Fibroblast of skin of scalp (primary cell): ENCODE measurements at regions not wholly inside any gene's neighbourhood (a gene's known extent, or its start where the extent isn't known, plus 50 kb on each side); places are given as distances from the start of the nearest gene placed in this dataset.
"Not testable (repeated sequence)": the region's sequence is repeated elsewhere in the genome, so short reads cannot be mapped to it uniquely, and the experiment has no call there.

Experiments used
- DNase-seq: peaks from one replicate; pipeline ENCODE4 v3.0.0-alpha.2; 2013

DNA sequence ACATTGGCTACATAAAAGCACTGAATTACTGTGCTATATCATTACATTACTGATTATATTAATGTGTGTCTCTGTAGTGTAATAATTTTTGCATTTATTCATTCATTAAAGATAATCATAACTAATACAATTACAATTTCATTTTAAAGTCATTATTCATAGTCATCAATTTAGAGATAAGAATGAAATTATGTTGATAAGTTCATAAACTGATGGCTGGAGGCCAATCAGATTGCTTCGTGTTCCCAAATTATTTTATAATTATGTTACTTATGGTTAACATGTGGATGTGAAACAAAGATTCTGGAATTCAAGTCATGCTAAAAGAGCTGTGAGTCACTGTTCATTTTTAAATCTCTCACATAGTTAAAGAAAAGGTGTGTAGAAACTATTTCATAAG is 223.4 kb upstream of the HAND2 start:
- no peak for DNase-seq

DNA sequence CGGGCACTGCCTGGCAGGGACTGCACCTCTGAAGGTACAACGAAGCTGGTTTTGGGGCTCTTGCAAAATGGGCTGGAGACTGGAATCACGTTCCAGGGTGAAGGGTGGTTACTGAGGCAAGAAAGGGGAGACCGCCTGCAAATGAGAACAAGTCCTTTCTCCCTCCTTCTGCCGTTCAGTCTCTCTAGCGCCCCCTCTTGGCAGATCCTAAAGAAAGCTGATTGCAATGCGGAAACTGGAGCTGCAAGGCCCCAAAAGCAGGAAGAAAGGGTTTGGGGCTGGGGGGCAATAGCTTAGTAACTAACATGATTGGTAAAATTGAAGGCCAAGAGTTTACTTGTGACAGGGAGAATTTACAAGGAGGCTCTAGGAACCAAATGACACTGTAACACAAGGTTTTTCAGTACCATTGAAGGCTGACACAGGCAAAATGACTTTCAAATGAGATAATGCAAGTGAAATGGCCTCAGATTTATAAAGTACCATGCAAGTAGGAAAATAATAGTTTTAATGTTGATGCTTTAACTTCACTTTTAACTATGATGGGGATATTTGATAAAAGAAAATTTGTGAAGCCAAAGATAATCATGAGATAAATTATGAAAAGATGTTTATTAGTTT is 222.7 kb upstream of the HAND2 start:
- DNase-seq, result peak; percentile 13

DNA sequence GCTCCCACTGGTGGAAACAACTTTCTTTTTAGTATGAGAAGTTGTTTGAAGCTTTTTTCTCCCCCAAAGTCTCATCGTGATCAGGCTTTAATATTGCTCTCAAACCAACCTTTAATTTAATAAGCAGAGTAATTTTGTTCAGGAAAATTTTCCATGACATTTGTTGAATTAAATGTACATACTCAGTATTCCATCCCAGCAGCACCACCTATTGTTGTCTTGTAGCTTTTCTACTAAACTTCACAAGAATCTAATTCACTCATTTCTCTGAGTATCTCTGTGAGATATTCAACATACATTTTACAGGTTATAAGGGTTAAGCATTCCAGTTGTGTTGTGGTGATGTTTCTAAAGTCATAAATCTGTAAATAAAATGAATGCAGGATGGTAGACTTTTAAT is 218.3 kb upstream of the HAND2 start:
- no peak for DNase-seq

DNA sequence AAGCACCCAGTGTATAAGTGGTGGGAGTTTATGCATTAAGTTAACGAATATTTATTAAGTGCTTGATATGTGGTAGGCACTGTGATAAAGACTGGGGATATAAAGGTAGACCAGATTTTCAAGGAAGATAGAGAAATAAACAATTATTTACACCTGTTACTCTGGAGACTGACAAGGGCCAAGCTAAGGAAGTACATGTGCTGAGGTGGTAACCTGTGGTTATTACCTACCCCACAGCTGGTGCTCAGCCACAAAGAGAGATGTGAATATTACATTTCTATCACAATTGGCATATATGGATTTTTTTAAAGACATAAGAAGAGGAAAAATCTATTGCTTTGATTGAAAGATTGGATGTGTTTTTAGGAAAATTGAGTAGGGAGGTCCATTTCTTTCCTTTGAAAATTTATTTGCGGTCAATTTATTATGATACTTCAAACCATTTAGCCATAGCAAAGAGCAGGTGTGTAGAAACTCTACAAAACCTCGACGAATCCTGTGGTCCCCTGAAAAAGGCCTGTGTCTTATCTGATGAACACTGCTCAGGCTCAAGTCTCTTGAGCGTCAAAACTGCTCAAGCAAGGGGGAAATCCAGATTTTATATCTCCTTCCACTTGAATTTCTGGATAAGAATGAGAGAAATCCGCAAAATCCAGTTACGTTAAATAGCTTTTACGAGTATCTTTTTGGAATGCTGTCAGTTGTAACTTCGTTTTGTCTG is 217.7 kb upstream of the HAND2 start:
- no peak for DNase-seq

DNA sequence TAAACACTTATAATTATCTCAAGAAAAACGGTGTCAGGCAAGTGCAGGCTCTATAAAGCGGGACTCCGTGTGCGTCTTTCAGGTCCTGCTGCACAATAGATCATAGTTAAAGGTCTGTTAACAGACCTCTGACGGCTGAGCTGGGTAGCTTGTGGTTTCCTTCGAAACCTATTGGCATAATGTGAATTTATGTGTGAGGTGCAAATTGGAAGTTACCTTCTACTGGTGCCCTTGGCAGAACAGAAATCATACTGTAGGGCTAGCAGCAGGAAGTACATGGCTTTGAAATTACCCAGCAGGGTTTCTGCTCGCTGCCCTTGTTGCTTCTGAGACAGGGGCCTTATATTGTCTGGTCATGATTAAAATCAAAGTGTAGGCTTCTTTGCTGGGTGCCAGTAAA is 216.4 kb upstream of the HAND2 start:
- no peak for DNase-seq

DNA sequence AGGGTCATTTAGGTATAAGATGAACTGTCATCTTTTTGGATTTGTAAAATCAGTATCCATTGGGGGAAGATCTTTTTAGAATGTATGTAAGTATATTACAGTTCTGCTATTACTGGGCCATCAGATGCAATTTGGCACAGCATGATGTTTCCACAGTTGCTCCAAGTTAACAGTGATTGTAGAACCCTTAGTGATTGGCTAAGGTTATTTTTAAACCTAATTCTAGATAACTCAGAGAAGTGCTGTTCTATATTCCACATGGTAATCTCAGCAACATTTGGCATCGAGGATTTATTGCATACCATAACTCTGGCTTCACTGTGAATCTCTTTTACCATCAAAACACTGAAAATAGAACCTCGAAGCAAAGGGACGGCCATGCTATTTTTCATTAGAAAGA is 215.7 kb upstream of the HAND2 start:
- DNase-seq, result no peak

DNA sequence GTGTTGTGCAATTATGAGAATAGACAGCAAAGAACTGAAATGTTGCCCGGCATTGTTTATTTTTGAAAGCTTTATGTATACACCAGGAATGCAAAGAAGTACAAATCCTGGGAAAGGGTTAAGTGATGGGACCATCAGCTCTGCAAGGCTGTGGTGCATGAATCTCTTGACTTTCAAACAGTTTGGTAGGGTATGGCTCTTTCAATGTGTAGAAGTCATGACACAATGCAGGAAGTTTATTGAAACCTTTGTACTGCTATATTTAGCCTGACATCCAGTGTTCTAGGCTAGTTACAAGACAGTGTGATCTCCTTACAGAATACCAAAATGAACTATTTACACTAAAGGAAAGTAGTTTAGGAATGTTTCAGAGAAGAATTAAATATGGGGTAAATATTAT is 206.8 kb upstream of the HAND2 start:
- DNase-seq, result no peak

DNA sequence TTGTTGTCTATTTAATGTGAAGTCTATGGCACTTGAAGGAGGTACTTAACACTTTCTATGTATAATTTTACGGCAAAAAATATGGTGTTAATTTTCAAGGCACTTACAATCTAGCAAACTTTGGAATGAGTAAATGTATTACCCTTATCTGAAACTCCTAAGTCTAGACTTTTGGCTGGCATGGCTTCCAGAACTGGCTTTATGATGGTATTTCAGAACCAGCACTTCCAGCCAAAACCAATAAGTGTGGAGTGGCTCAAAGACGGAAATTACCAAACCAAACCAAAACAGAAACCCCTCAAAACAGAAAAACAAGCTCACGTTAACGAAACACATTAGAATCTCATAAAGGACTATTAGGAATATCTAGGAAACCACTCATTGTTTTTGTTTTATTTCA is 205.6 kb upstream of the HAND2 start:
- no peak for DNase-seq

DNA sequence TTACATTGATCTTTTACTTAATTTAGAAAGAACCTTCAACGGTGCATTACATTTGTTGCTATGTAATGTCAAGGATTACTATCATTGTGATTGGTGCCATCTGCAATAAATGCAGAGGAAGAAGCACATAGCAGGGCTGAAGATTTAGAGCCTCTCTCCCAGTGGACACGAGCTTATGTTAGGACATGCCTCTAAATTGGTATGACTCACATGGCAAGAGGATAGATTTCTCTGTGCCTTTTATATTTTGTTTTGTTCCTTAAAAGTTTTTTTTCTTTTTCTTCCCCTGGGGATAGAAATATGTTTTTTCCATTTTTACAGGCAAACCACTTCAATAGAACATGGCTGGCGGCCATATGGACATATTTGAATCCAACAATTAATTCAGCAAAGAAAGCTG is 205.0 kb upstream of the HAND2 start:
- peak; percentile 13 for DNase-seq

DNA sequence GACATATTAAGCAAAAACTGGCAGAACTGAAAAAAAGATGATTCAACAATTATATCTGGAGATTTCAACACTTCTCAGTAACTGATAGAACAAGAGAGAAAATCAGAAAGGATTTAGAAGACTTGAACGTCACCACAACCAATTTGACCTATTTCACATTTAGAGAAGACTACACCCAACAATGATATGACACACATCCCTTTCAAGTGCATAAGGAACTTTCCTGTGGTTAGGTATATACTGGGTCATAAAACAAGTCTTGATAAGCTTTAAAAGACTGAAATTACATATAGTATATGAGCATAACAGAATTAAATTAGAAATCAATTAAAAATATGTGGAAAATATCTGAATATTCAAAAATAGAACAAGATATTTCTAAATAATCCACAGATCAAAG is 201.2 kb upstream of the HAND2 start:
- no peak for DNase-seq

DNA sequence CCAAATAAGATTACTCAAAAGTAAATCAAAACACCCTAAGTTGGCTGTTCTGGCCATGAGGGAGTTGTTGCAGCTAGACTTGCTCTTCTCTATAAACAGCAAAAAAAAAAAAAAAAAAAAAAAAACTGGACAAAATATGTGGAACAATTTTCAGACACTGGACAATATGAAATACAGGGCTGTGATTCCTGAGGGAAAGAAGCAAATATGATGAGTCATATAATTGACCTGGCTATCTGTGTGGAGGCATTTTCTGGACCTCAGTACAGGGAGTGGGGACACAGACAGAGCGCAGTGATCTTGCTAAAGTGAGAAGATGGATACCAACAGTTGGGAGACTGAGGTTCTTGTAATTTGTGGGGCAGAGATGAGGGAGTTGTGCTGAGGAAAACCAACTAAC is 192.0 kb upstream of the HAND2 start:
- no peak for DNase-seq

DNA sequence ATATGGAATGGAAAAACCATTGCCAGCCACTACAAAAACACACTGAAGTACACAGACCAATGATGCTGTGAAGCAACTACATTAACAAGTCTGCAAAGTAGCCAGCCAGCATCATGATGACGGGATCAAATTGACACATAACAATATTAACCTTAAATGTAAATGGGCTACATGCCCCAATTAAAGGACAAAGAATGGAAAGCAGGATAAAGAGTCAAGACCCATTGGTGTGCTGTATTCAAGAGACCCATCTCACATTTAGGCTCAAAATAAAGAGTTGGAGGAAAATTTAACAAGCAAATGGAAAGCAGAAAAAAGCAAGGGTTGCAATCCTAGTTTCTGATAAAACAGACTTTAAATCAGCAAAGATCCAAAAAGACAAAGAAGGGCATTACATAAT is 188.5 kb upstream of the HAND2 start:
- DNase-seq, result not testable (repeated sequence)

DNA sequence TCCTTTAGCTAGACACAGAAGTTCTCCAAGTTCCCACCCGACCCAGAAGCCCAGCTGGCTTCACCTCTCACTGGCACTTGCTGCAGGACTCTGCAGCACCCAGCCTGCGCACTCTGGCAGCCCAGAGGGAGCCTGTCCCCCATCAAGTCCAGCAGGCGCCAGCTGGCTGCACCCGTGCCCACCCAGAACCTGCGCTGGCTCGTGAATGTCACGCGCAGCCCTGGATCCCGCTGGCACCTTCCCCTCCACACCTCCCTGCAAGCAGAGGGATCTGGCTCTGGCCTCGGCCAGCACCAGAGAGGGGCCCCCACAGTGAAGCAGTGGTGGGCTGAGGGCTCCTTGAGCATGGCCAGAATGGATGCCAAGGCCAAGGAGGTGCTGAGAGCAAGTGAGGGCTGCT is 187.6 kb upstream of the HAND2 start:
- no peak for DNase-seq

DNA sequence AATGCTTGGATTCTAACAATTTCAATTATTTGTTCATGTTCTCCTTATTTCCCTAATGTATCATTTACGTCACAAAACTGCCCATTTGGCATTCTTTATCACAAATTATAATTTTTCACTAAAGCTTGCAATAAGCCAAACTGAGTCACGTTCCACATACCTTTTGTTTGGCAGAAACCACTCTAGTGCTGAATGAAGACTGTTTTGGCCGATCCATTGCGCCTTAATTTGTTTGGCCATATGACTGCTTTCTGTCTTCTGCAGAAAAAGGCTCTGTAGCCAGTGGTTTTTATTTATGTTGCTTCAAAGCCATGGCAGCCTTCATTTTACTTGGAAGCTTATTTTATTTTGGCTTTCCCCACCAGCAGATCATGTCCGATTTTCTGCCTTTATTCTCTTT is 184.4 kb upstream of the HAND2 start:
- no peak for DNase-seq

DNA sequence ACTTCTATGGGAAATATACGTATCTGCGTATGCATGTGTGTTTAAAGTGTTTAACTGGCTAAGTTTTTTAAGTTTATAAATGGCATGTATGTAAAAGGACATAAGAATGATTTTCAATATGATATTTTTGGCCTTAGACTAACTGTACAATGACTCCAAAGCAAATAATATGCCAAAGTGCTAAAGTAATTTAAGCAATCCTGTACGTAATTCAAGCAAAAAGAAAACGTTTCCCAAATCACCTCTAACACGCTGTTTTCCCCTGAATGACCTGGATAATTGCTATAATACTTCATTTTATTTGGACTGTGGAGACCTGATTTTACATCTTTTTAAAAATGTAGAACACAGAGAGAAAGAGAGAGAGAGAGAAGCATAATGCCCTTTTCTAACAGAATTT is 183.0 kb upstream of the HAND2 start:
- no peak for DNase-seq

DNA sequence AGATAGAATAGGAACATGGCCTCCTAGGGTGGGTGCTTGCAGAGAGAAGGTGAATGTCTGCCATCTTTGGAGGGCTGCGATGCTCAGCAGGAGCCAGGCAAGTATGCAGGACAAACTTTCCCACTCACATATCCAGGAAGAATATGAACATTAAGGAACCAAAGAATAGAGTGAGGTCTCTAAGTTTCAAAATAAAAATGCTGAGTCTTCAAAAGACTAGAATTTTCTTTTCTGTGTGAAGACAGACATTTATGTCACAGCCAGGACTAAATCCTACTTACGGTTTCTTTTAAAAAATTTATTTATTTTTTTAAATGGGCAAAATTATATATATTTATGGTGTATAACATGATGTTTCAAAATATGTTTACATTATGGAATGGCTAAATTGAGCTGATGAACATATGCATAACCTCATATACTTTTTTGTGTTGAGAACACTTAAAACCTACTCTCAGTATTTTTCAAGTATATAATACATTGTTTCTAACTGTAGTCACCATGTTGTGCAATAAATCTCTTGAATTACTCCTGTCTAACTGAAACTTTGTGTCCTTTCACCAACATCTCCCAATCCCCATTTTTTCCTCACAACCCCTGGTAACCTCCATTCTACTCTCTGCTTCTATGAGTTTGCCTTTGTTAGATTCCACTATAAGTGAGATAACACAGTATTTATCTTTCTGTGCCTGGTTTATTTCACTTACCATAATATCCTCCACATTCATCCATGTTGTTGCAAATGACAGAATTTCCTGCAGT is 177.8 kb upstream of the HAND2 start:
- DNase-seq, result no peak

DNA sequence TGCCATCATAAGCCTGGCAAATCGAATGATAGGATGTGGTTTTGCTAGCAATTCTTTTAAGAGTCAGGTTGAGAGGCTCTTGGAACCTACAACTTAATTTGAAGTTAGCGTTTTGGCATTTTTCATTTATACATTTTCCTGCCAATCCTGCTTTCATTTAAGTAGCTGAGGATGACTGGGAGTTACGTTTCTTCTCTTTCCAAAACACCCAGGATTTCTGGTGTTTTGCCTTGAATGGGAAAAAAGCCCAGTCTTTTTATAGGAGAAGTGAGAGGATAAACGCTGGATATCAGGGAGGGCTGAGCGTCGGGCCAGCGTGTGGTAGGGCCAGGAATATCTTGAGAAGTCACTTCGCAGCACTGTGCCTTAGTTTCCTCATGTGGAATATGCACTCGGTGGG is 174.2 kb upstream of the HAND2 start:
- DNase-seq, result no peak

DNA sequence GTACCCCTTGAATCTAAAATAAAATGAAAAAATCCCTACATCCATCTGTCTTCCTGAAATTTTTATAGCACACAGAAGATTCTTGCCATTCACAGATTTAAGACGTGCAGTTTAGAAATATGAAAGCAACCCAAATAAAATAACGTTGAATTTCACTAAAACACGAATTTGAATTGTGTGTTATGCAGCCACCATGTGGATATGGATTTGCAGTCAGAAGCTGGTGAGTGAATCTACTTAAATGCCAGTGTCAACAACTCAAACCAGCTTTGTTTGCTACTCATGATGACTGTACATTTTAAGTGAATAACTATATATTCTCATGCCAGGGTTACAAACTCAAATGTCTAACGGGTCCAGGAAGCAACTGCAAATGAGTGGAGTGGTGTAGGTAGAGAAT is 173.0 kb upstream of the HAND2 start:
- no peak for DNase-seq

DNA sequence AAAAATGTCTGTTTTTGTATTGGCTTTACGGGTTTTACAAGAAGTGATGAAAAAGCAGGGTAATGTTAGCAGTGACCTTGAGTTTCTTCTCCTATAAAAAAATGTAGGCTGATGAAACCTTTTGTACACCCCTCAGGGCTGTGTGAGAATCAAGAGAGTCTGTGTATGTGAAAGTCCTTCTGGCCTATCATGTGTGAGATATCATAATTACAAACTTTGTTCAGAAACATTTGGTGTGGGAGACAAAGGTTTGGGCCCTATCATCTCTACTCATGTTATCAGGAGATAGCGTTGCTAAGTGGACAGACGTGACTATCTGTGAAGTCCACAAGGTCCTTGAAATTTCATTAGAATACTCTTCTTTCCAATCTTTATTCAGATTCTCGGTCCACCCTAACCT is 170.6 kb upstream of the HAND2 start:
- no peak for DNase-seq

DNA sequence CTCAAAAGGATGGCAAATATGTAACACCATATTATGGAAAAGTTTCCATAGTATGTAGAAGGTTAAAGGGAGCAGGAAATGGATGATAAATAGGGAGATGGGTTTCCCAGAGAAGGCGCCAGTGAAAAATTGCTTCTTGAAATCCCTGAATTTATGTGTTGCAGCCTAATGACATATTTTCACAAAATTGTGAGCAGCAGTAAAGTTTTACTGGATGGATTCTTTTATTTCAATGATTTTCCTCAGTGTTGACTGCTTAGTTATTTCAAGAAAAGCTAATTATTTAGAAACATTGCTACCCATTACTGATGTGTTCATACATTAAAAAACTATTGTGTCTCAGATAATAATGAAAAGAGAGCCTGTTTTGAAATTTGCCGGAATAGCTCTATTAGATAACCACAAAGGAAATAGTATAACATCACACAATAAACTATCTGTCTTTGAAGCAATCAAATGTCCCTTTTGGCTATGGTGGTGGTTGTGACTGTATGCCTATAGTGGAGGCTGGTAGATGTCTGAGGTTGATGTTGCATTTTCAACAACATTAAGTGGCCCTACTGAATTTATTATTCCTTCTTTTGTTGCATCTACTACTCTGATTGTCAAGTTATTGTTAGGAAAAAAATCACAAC is 169.9 kb upstream of the HAND2 start:
- no peak for DNase-seq

DNA sequence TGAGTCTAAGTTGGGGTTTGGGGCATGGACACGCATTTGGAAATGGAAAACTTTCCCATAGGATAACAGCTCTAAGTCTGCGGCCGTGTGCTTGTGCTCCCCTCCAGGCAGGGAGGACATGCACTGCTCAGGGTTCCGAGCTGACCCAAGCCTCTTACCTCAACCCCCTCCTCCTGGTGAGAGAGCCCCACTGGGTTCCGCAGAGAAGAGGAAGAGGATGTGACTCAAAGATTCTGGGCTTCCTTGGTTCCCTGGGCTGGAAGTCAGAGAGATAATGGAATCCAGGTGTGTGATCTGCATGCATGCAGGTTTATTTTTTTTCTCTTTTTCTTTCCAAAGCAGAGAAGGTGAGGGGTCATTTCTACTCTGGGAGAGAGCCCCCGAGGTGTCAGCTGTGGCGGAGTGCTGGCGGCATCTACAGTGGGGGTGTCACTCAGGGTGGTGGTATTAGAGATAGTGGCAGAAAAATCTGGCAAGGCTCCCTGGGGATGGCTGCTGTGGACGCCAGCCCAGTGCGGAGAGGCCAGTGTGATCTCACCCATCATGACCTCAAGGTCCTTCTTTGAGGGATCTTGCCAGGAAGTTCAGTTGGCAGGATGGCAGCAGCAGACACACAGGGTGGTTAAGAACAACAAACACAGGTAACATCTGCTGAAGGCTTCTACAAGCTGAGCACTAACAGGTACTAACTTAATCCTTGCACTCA is 168.7 kb upstream of the HAND2 start:
- no peak for DNase-seq

DNA sequence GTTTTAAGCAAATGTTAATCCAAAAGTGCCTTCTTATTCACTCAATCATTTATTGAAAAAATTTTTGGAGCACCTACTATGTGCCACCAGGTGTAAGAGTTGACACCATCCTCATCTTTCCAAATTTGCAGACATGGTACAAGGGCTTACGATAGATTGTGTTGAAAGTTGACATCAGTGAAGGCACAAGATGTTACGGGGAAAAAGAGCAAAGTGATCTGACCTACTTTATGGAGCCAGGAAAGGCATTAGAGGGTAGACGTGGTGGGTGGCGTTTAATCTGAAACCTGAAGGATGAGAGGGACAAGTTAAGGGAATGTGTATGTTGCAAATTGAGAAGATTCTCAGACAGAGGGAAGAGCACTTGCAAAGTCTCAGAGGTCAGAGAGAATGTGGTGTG is 167.8 kb upstream of the HAND2 start:
- no peak for DNase-seq

DNA sequence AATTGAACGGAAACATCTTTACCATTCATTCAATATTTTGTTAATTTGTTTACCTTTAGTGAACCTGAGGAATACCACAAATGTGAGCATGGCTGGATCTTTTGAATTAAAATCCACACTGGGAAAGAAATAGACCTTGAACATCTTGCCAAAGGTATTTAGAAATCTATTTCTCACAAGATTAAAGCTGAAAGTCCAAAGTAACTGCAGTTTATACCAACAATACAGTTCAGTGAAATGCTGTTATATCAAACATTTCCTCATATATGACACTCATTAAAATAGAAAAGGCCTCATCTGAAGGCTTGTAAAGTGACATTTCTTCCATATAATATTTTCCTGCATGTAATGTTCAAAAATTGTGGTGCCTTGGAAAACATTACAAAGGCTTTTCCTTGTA is 166.5 kb upstream of the HAND2 start:
- DNase-seq, result no peak
